IMR-90 (cell line): ENCODE measurements at regions not wholly inside any gene's neighbourhood (a gene's known extent, or its start where the extent isn't known, plus 50 kb on each side); places are given as distances from the start of the nearest gene placed in this dataset.

Experiments
- BHLHE40 ChIP-seq: fragments of 150-350 bp; IDR thresholded peaks from 2 replicates; pipeline ENCODE4 v1.6.1; 2016; ENCODE audit warnings: mild to moderate bottlenecking, low read depth, low read length
- CEBPB ChIP-seq: IDR thresholded peaks from 2 replicates; pipeline ENCODE4 v1.6.1; 2012; ENCODE audit warnings: low read depth, low read length, improper control_type of control experiment
- CHD1 ChIP-seq: IDR thresholded peaks from 2 replicates; pipeline ENCODE4 v1.6.1; 2012; ENCODE audit warnings: low read depth, low read length, improper control_type of control experiment
- FOS ChIP-seq: fragments of 150-350 bp; IDR thresholded peaks from 2 replicates; pipeline ENCODE4 v1.6.1; 2016; ENCODE audit warnings: low read depth, low read length
- MAFK ChIP-seq: IDR thresholded peaks from 2 replicates; pipeline ENCODE4 v1.6.1; 2012; ENCODE audit warnings: low read depth, low read length, improper control_type of control experiment
- MXI1 ChIP-seq: IDR thresholded peaks from 2 replicates; pipeline ENCODE4 v1.6.1; 2012; ENCODE audit warnings: low read depth, mild to moderate bottlenecking, low read length, moderate library complexity, borderline replicate concordance
- NFE2L2 ChIP-seq: fragments of 150-350 bp; IDR thresholded peaks from 2 replicates; pipeline ENCODE4 v1.6.1; 2016; ENCODE audit warnings: low read depth, mild to moderate bottlenecking, low read length
- POLR2A ChIP-seq: IDR thresholded peaks from 2 replicates; pipeline ENCODE4 v1.6.1; 2012; ENCODE audit warnings: mild to moderate bottlenecking, low read depth, low read length
- RCOR1 ChIP-seq: IDR thresholded peaks from 2 replicates; pipeline ENCODE4 v1.6.1; 2012; ENCODE audit warnings: mild to moderate bottlenecking, low read length, improper control_type of control experiment; ENCODE audit not compliant: insufficient replicate concordance
- RFX5 ChIP-seq: IDR thresholded peaks from 2 replicates; pipeline ENCODE4 v1.8.0; 2012; ENCODE audit warnings: low read depth, mild to moderate bottlenecking, low read length, moderate library complexity
- SMC3 ChIP-seq: fragments of 150-350 bp; IDR thresholded peaks from 2 replicates; pipeline ENCODE4 v1.6.1; 2016; ENCODE audit warnings: low read depth, mild to moderate bottlenecking, antibody characterized with exemption, low read length, moderate library complexity
- TF ChIP-seq, protein P1 (sequence below): conservative IDR thresholded peaks from 2 replicates; pipeline ENCODE4 v1.5.1; 2012; ENCODE audit warnings: mild to moderate bottlenecking, low read depth, low read length, improper control_type of control experiment
- TF ChIP-seq, protein P2 (sequence below): fragments of 150-350 bp; IDR thresholded peaks from 2 replicates; pipeline ENCODE4 v1.6.1; 2016; ENCODE audit warnings: low read depth, mild to moderate bottlenecking, low read length, moderate library complexity, borderline replicate concordance

DNA sequence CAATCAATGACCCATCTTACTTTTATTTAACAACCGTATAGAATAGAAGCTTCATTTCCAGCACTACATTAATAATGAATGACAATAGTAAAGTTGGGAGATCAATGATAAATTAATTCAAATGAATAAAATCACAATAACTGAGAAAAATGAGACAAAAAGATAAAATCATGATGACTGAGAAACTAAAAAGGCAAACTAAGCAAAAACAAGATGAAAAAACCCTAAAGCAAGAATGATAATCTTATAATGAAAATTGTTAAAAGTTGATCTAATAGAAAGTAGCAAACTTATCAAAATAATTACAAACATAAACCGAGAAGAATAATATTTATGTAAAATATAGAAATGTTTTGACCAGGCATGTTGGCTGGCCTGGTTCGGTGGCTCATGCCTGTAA, 130.4 kb upstream of the INPP4B start:
- TF ChIP-seq BHLHE40 (no peak), RFX5 (no peak), POLR2A (no peak), FOS (no peak), SMC3 (no peak), CEBPB (no peak), RCOR1 (no peak), MAFK (no peak; the same call in 1 of the 2 replicates), CHD1 (no peak), MXI1 (no peak), NFE2L2 (no peak)
- TF ChIP-seq, protein P1, sequence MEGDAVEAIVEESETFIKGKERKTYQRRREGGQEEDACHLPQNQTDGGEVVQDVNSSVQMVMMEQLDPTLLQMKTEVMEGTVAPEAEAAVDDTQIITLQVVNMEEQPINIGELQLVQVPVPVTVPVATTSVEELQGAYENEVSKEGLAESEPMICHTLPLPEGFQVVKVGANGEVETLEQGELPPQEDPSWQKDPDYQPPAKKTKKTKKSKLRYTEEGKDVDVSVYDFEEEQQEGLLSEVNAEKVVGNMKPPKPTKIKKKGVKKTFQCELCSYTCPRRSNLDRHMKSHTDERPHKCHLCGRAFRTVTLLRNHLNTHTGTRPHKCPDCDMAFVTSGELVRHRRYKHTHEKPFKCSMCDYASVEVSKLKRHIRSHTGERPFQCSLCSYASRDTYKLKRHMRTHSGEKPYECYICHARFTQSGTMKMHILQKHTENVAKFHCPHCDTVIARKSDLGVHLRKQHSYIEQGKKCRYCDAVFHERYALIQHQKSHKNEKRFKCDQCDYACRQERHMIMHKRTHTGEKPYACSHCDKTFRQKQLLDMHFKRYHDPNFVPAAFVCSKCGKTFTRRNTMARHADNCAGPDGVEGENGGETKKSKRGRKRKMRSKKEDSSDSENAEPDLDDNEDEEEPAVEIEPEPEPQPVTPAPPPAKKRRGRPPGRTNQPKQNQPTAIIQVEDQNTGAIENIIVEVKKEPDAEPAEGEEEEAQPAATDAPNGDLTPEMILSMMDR, result no peak
- TF ChIP-seq, protein P2, sequence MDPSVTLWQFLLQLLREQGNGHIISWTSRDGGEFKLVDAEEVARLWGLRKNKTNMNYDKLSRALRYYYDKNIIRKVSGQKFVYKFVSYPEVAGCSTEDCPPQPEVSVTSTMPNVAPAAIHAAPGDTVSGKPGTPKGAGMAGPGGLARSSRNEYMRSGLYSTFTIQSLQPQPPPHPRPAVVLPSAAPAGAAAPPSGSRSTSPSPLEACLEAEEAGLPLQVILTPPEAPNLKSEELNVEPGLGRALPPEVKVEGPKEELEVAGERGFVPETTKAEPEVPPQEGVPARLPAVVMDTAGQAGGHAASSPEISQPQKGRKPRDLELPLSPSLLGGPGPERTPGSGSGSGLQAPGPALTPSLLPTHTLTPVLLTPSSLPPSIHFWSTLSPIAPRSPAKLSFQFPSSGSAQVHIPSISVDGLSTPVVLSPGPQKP, result no peak
